Fibroblast of lung (primary cell): ENCODE measurements at regions not wholly inside any gene's neighbourhood (a gene's known extent, or its start where the extent isn't known, plus 50 kb on each side); places are given as distances from the start of the nearest gene placed in this dataset.

ENCODE experiments used
- EZH2 ChIP-seq: IDR thresholded peaks from 2 replicates; pipeline ENCODE4 v1.5.1; 2012; ENCODE audit warnings: low read length, control low read depth, mild to moderate bottlenecking; ENCODE audit errors: missing control alignments
- TF ChIP-seq, protein P1 (sequence below), 2 donors: IDR thresholded peaks in 1 of 2; conservative IDR thresholded peaks in 1 of 2; 1 replicate in 1 of 2; 2 replicates in 1 of 2; pipeline ENCODE4 v1.5.1; 2011 to 2012; ENCODE audit warnings: low read length in 2 of 2, control low read depth in 1 of 2, inconsistent platforms in 1 of 2, low read depth in 1 of 2, mild to moderate bottlenecking in 1 of 2

DNA sequence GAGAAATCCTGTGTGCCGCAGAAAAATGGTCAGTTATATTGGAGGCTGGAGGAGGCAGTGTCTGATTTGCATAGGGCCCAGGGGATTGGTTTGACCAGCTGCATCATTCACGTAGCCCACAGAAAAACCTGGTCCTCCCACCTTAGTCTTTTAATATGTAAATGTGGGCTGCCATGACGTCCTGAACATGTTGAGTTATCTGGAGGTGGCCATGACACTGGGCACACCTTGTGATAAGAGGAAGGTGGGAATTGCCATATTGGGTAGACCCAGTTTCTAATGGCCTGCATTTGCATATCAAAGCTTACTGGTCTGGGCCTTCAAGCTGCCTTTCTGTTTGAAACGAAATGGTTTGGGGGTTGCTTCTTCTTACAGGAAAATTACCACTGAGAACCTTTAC is 162.2 kb downstream of the AHR start:
- no peak for TF ChIP-seq EZH2
- TF ChIP-seq, protein P1, sequence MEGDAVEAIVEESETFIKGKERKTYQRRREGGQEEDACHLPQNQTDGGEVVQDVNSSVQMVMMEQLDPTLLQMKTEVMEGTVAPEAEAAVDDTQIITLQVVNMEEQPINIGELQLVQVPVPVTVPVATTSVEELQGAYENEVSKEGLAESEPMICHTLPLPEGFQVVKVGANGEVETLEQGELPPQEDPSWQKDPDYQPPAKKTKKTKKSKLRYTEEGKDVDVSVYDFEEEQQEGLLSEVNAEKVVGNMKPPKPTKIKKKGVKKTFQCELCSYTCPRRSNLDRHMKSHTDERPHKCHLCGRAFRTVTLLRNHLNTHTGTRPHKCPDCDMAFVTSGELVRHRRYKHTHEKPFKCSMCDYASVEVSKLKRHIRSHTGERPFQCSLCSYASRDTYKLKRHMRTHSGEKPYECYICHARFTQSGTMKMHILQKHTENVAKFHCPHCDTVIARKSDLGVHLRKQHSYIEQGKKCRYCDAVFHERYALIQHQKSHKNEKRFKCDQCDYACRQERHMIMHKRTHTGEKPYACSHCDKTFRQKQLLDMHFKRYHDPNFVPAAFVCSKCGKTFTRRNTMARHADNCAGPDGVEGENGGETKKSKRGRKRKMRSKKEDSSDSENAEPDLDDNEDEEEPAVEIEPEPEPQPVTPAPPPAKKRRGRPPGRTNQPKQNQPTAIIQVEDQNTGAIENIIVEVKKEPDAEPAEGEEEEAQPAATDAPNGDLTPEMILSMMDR (conservative IDR thresholded peaks at IDR 0.05 in 1 of 2, IDR thresholded peaks at IDR 0.05 in 1 of 2; ENCODE audit: low read depth in 1 of 2, low read length in 2 of 2): no peak
